GM21515 (cell line): ENCODE measurements at regions not wholly inside any gene's neighbourhood (a gene's known extent, or its start where the extent isn't known, plus 50 kb on each side); places are given as distances from the start of the nearest gene placed in this dataset.

Experiments
- ATAC-seq: cut with Tn5 transposase; IDR thresholded peaks from one replicate; pipeline ENCODE4 v1.9.1; 2021; ENCODE audit not compliant: unreplicated experiment

GRCh38 chr2:11043245-11043644, 112.0 kb upstream of the SLC66A3 start:
- no peak for ATAC-seq

DNA sequence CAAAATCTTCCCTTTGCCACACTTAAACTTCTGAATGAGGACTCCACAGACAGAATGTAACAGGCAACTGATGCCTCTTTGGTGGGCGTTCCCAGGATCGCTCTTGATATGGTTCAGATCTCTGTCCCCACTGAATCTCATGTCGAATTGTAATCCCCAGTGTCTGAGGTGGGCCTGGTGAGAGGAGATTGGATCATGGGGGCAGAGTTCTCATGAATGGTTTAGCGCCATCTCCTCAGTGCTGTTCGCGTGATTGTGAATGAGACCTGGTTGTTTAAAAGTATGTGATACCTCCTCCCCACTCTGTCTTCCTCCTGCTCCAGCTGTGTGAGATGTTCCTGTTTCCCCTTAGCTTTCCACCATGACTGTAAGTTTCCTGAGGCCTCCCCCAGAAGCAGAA, 111.1 kb upstream of the SLC66A3 start:
- ATAC-seq: no peak

DNA sequence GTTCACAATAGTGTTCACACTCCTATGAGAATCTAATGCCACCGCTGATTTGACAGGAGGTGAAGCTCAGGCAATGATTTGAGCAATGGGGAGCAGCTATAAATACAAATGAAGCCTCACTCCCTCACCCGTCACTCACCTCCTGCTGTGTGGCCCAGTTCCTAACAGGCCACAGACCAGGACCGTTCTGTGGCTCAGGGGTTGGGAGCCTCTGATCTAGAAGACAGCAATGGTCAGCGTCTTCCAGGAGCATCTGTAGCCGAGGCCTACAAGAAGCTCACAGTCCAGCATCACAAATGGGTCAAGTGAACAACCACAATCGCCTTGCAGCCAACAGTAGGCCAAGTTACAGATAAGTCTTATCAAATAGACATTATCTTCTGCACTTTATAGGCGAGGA, 110.0 kb upstream of the SLC66A3 start:
- ATAC-seq: no peak

DNA sequence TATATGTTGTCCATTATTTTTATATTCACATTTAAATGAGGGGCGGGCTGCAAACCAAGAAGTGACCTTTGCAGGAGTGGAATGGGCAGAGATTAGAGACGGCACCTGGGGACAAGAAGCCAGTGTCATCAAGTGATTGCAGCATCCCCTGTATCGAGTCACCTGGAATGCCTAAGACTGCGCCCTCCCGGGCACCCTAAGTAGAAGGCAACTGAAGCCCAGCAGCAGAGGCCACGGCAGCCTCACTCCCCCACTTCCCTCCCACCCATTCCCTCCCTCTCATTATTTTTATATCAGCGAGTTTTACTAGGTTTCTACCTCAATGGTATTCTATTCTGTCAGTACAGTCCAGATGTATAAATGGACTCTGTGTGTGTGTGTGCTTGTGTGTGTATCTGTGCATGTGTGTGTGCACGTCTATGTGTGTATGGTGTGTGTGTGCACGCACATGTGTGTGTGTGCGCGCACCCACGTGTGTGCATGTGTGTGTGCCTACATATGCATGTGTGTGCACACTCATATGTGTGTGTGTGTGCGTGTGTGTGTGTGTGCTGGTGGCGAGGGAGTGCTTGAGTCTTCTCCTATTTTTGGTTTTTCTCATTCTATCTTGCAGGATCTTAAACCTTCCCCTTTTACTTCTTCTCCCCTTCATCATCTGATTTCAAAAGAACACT, 106.8 kb upstream of the SLC66A3 start:
- no peak for ATAC-seq

DNA sequence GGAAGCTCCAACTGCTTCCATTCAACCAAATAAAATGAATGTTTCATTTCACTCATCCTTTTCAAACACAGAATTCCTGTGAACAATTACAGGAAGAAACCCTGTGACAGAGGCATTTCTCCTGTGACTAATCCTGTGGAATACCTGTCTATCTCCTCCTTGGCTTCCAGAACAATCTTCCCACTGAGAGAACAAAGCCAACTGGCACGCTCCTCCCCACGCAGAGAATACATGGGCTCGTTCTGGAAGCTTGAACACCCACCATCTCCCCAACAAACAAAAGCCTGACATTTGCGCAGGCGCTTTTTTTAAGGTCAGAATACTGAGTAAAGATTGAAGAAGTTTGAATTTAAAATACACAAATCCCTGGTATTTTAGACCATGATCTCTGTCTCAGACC, 104.7 kb upstream of the SLC66A3 start:
- no peak for ATAC-seq

DNA sequence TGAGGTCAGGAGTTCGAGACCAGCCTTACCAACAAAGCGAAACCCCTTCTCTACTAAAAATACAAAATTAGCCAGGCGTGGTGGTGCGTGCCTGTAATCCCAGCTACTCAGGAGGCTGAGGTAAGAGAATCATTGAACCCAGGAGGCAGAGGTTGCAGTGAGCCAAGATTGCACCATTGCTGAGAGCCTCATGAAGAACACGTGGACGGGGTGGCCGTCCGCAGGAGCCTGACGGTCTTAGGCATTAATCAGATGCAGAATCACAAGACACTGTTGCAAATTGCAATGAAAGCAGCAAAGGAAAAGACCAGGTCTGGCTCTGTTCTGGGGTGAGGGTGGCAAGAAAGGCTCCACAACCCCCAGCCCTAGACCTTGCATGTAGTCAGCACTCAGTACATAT, 104.0 kb upstream of the SLC66A3 start:
- ATAC-seq: no peak

GRCh38 chr2:11053546-11053945, 101.7 kb upstream of the SLC66A3 start:
- ATAC-seq: no peak

DNA sequence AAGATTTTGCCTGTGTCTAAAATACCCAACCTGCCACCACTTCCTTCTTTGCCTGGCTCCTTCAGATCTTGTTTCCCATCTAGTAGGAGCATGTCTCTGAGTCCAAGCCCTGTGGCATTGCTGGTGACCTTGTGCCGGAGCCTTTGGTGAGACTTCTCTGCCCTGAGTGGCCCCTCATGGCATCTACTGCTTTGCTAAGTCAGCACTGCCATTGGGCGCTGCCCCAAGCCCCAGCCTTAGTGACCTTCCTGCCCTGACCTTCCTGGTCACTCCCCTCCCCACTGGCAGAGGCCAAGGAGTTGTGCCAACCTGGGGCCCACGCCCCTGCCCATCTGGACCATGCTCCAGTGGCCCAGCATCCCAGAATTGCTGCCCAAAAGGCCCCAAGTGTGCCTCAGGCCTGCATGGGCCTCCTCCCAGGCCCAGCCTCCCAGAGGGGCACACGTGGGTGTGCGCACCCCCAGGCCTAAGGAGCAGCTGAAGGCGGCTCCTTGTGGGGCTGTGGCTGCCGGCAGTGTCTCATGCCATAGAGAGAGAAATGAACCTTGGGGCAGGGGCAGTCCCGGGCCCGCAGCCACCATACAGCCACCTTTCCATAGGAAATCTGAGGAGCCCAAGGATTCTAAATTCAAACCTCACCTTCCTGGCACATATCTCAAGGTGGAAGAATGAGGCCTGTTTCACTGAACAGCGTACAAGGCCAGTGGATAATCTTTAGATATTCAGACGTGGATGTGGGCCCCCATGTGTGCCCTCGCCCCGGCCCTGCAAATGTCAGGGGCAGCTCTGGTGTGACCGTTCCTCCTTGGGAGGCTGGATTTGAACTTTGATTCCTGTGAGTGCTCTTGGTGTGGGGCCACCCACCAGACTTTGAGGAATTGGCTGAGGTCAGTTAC, 100.2 kb upstream of the SLC66A3 start:
- ATAC-seq: no peak

GRCh38 chr2:11055679-11056215, 99.5 kb upstream of the SLC66A3 start:
- no peak for ATAC-seq

- no peak for ATAC-seq
These were observed 98.7 kb upstream of the SLC66A3 start for GRCh38 chr2:11056614-11057013.

DNA sequence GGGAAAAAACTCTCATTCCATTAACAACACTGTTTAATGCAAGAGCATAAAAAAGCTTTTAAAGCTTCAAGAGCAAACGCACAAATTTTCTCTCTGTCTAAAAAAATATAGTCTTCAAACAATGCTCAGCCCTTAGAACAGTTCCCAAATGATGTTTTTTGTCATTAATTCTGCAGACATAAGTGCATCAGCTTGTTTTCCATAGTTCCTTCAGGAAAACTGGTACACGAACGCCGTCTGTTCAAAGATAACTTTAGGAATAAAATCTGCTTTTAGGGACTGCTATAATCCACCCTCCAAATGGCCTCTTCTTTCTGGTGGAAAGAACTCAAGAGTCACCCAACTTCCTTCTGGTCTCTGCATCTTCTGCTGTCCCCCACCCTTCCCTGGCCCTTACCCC, 98.2 kb upstream of the SLC66A3 start:
- no peak for ATAC-seq

DNA sequence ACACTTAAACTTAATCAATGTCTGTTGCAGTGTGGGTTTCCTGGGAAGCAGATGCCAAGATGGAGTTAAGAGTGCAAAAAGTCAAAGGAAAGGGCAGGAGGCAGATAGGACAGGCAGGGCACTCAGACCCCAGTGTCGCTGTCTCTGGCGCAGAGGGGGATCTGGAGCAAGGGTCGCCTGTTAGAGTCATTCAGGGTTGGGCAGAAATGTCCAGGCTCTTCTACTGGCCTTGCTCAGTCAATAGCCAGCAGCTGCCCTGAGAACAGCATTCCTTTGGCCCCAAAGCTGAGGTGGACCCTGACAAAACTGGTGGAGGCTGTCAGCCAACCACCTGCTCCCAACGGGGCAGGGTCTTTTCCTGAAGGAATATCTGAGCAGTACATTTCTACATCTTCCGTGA, 97.1 kb upstream of the SLC66A3 start:
- no peak for ATAC-seq

DNA sequence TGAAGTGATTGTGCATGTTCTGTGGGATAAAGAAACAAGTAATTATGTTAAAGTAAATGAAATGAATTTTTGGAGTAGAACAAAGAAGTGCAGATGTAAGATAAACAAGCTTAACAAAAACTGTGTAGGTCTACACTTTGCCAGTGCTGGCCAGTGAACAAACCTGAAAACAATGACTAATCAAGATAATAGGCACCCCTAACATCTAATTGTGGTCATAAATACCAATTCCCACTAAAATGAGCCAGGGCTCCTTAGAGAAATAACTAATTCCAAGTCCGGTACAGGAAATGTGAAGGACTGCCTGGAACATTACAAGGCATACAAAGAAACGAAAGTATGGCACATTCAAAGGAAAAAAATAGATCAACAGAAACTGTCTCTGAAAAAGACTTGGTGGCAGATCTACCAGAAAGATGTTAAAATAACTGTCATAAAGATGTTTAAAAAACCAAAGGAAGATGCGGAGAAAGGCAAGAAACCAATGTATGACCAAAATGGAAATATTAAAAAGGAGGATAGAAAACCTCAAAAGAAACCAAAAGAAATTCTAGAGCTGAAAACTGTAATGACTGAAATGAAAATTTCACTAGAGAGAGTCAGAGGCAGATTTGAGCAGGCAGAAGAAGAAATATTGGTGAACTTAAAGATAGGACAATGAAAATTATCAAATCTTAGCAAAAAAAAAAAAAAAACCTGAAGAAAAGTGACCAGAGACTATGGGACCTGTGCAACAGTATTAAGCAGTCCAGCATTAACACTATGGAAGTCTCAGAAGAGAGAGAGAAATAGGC, 94.7 kb upstream of the SLC66A3 start:
- ATAC-seq: no peak

DNA sequence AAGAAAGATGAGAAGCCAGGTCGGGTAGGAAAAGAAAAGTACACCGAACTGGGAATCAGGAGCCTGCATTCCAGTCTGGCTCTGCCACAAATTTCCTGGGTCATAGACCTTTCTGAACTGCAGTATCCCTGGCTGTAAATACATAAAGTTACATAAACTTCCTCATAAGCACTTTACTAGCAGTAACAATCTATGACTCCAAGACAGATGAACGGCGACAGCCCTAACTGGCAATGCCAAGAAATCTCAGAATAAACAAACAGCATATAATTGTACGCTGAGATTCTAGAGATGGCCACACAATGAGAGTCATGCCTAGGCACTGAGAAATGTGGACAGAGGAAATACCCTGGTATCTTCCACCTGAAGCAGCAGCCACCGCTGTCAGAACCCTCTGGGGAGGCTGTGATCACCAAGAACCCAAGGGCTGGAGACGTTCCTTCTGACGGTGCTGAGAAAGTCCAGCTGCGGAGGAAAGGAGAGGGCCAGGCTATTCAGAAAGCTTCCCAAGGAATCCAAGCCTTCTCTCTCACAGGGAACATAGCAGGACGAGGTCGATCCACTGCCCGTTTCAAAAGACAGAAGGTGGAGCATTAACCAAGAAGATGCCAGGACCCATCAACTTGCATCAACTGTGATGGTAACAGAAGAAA, 89.3 kb upstream of the SLC66A3 start:
- ATAC-seq: no peak

DNA sequence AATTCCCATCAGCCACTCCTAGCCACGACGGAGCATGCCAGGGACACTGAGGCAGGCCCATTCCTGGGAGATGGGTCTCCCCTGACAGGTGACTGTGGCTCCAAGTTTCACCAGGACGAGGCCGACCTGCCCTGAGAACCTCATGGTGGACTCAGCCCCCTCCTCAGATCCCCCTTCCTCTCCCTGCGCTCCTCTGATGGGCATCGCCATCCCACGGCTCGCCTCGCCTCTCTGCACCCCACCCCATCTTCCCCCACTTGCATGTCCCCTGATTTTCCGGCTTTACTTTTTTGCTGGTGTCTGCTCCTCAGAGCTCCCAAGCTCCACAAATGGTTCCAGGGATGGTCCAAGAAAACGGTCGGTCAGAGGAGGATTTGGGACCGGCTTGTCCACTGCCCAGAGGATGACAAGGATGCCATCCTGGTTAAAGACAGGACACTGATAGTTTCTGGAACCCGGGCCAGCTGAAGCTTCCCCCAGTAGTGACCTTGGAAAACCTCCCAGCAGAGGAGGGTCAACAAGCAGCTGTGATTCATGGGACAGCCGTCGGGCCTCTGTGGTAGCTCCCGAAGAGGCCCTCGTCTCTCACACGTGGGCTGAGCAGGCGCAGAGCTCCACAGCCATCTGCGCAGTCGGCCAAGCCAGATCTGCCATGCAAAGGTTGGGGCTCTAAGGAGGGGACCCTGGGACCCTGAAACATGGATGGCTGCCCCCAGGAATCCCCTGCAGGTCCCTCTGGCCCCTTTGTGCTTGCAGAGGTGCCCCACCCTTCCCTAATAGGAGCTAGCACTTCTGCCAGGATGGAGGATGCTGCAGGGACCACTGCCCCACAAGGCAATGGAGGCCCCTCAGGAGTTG, 87.8 kb upstream of the SLC66A3 start:
- ATAC-seq: no peak

DNA sequence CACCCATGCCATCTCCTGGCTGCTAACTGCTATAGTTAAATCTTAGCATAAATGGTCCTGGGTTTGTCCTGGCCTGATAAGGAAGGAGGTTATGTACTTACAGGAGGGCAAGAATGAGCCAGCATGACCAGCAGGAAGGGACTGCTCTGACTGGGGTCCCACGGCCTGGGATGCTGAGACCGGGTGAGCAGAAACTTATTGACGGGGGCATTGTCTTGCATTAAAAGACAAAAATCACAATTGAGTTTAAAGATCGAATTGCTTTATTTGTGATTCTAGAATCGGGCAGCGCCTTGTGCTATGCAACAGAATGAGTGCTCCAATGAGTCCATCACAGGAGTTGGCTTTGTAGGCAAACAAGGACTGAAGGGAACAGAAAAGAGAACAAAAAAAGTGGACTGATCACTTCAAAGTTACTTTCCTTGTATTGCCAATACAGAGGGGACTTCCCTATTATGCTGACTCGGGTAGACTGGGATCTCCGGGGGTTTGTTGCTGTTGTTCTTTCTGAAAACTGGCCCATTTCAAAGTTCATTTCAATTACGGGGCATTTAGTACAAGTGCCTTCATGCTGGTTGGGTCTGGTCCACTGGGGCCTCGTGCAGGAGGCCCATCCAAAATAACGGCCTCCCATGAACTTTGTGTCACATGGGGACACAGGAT, 87.1 kb upstream of the SLC66A3 start:
- no peak for ATAC-seq

- no peak for ATAC-seq
These were observed 86.3 kb upstream of the SLC66A3 start for GRCh38 chr2:11068856-11069526.

- no peak for ATAC-seq
These were observed 85.6 kb upstream of the SLC66A3 start for GRCh38 chr2:11069566-11070185.
